Loucy (cell line): ENCODE measurements at regions not wholly inside any gene's neighbourhood (a gene's known extent, or its start where the extent isn't known, plus 50 kb on each side); places are given as distances from the start of the nearest gene placed in this dataset.

Source experiments
- CTCF ChIP-seq: fragments of 200-600 bp; sonication (generic); conservative IDR thresholded peaks from 2 replicates; pipeline ENCODE4 v1.5.1; 2014; ENCODE audit warnings: mild to moderate bottlenecking, antibody characterized with exemption, low read length
- EZH2phosphoT487 ChIP-seq: fragments of 200-600 bp; IDR thresholded peaks from 2 replicates; pipeline ENCODE4 v1.6.1; 2018; ENCODE audit warnings: antibody characterized with exemption, mild to moderate bottlenecking, moderate library complexity, borderline replicate concordance

GRCh38 chr5:124438903-124439281, 307.5 kb downstream of the ZNF608 start:
- TF ChIP-seq CTCF (no peak), EZH2phosphoT487 (no peak)
